Glutamatergic neuron (in vitro differentiated cells): ENCODE measurements at regions not wholly inside any gene's neighbourhood (a gene's known extent, or its start where the extent isn't known, plus 50 kb on each side); places are given as distances from the start of the nearest gene placed in this dataset.

Source experiments
- DNase-seq: peaks from one replicate; pipeline ENCODE4 v3.0.0; 2022
- H3K27ac Mint-ChIP-seq: one replicate; pipeline ENCODE4 v1.8.0; 2020; ENCODE audit warnings: mild to moderate bottlenecking, mixed read lengths, inconsistent platforms; ENCODE audit not compliant: unreplicated experiment
- H3K27me3 Mint-ChIP-seq: one replicate; pipeline ENCODE4 v1.8.0; 2020; ENCODE audit warnings: mild to moderate bottlenecking, moderate library complexity, mixed read lengths, inconsistent platforms; ENCODE audit not compliant: unreplicated experiment
- H3K36me3 Mint-ChIP-seq: one replicate; pipeline ENCODE4 v1.8.0; 2020; ENCODE audit warnings: mild to moderate bottlenecking, mixed read lengths, inconsistent platforms; ENCODE audit not compliant: unreplicated experiment
- H3K4me1 Mint-ChIP-seq: one replicate; pipeline ENCODE4 v1.8.0; 2020; ENCODE audit warnings: mild to moderate bottlenecking, low read depth, mixed read lengths, inconsistent platforms; ENCODE audit not compliant: unreplicated experiment
- H3K4me3 Mint-ChIP-seq: one replicate; pipeline ENCODE4 v1.8.0; 2020; ENCODE audit warnings: mild to moderate bottlenecking, mixed read lengths, inconsistent platforms; ENCODE audit not compliant: unreplicated experiment
- H3K9me3 Mint-ChIP-seq: one replicate; pipeline ENCODE4 v1.8.0; 2020; ENCODE audit warnings: mild to moderate bottlenecking, moderate library complexity, mixed read lengths, inconsistent platforms; ENCODE audit not compliant: unreplicated experiment
- CTCF ChIP-seq: fragments of 200-600 bp; sonication (generic); IDR thresholded peaks from one replicate; pipeline ENCODE4 v1.5.0; 2021; ENCODE audit not compliant: partially characterized antibody, unreplicated experiment

- Mint-ChIP-seq H3K27ac (no peak overlapping the region), H3K4me1 (no peaks in the 10 kb centered on the region), H3K36me3 (no peaks in the 10 kb centered on the region), H3K27me3 (no peaks in the 10 kb centered on the region), H3K4me3 (no peak overlapping the region), H3K9me3 (no peaks in the 10 kb centered on the region)
- no peak for TF ChIP-seq CTCF
- DNase-seq: no peak
Measured at GRCh38 chr5:105821800-105822199, 1848.9 kb downstream of the EFNA5 start.

- Mint-ChIP-seq H3K9me3 (no peaks in the 10 kb centered on the region), H3K27ac (no peak overlapping the region), H3K36me3 (no peaks in the 10 kb centered on the region), H3K4me1 (no peaks in the 10 kb centered on the region), H3K27me3 (no peaks in the 10 kb centered on the region), H3K4me3 (no peak overlapping the region)
- TF ChIP-seq CTCF: no peak
- DNase-seq: no peak
Measured at GRCh38 chr5:105817914-105818313, 1852.8 kb downstream of the EFNA5 start.

GRCh38 chr5:105817416-105817815 lies 1853.3 kb downstream of the EFNA5 start:
- no peaks in the 10 kb centered on the region for H3K4me1 Mint-ChIP-seq
- H3K36me3 Mint-ChIP-seq: no peaks in the 10 kb centered on the region
- no peak for TF ChIP-seq CTCF

GRCh38 chr5:105816961-105817360 lies 1853.8 kb downstream of the EFNA5 start:
- no peak for TF ChIP-seq CTCF
- H3K27ac Mint-ChIP-seq: no peak overlapping the region
- no peaks in the 10 kb centered on the region for H3K9me3 Mint-ChIP-seq
- no peaks in the 10 kb centered on the region for H3K4me1 Mint-ChIP-seq
- H3K36me3 Mint-ChIP-seq: no peaks in the 10 kb centered on the region
- no peak for DNase-seq
- H3K4me3 Mint-ChIP-seq: no peak overlapping the region
- H3K27me3 Mint-ChIP-seq: no peaks in the 10 kb centered on the region

More at GRCh38 chr5:105817416-105817815, 1853.3 kb downstream of the EFNA5 start:
- DNase-seq: no peak
- H3K27ac Mint-ChIP-seq: no peak overlapping the region
- H3K4me3 Mint-ChIP-seq: no peak overlapping the region
- H3K27me3 Mint-ChIP-seq: no peaks in the 10 kb centered on the region
- H3K9me3 Mint-ChIP-seq: no peaks in the 10 kb centered on the region

- no peak for TF ChIP-seq CTCF
- no peaks in the 10 kb centered on the region for H3K9me3 Mint-ChIP-seq
- no peaks in the 10 kb centered on the region for H3K27me3 Mint-ChIP-seq
- H3K36me3 Mint-ChIP-seq: no peaks in the 10 kb centered on the region
- no peak for DNase-seq
- no peak overlapping the region for H3K27ac Mint-ChIP-seq
- H3K4me1 Mint-ChIP-seq: peaks cover 3% of the 10 kb centered on the region
- no peak overlapping the region for H3K4me3 Mint-ChIP-seq
Measured at GRCh38 chr5:105812304-105812703, 1858.4 kb downstream of the EFNA5 start.
